Left ventricle myocardium inferior (tissue), 1 donor: ENCODE measurements at regions not wholly inside any gene's neighbourhood (a gene's known extent, or its start where the extent isn't known, plus 50 kb on each side); places are given as distances from the start of the nearest gene placed in this dataset.
"Not testable (repeated sequence)": the region's sequence is repeated elsewhere in the genome, so short reads cannot be mapped to it uniquely, and the experiment has no call there.

ENCODE experiments used
- DNase-seq: peaks from one replicate; pipeline ENCODE4 v3.0.0-alpha.2; 2020
- H3K27ac ChIP-seq: fragments of 200-600 bp; replicated peaks from 2 replicates; pipeline ENCODE4 v1.8.0; 2021
- H3K27me3 ChIP-seq: fragments of 200-600 bp; 2 replicates; pipeline ENCODE4 v1.8.0; 2021; ENCODE audit warnings: low read depth
- H3K36me3 ChIP-seq: fragments of 200-600 bp; 2 replicates; pipeline ENCODE4 v1.8.0; 2021
- H3K4me1 ChIP-seq: fragments of 200-600 bp; 2 replicates; pipeline ENCODE4 v1.8.0; 2021
- H3K4me3 ChIP-seq: fragments of 200-600 bp; 2 replicates; pipeline ENCODE4 v1.8.0; 2021; ENCODE audit warnings: mild to moderate bottlenecking, moderate library complexity
- H3K9me3 ChIP-seq: fragments of 200-600 bp; replicated peaks from 2 replicates; pipeline ENCODE4 v1.8.0; 2021
- CTCF ChIP-seq: fragments of 200-600 bp; IDR thresholded peaks from 2 replicates; pipeline ENCODE4 v1.8.0; 2021; ENCODE audit warnings: antibody characterized with exemption, mild to moderate bottlenecking, borderline replicate concordance
- intact Hi-C: fragments of 100-400 bp; cut with micrococcal nuclease; formaldehyde crosslinking; loops from one replicate; pipeline ENCODE4 v1.11.0; 2022
- donor health status: DM: no; HTN: yes; CAD: no; lungs with severe emphysema.

- Histone ChIP-seq H3K36me3 (no peaks in the 10 kb centered on the region), H3K9me3 (no peaks in the 10 kb centered on the region), H3K4me3 (no peak overlapping the region), H3K27me3 (no peaks in the 10 kb centered on the region), H3K27ac (no peak overlapping the region), H3K4me1 (peaks cover 9% of the 10 kb centered on the region)
- intact Hi-C loops = no loop called here
- TF ChIP-seq CTCF = no peak
- DNase-seq = no peak
Measured at GRCh38 chr7:29657288-29657687, 93.7 kb downstream of the PRR15 start.

- Histone ChIP-seq H3K36me3 (no peaks in the 10 kb centered on the region), H3K27me3 (no peaks in the 10 kb centered on the region), H3K9me3 (no peaks in the 10 kb centered on the region), H3K4me1 (peaks cover 4% of the 10 kb centered on the region), H3K27ac (no peak overlapping the region), H3K4me3 (no peak overlapping the region)
- TF ChIP-seq CTCF = no peak
- no peak for DNase-seq
- intact Hi-C loops = no loop called here
Measured at GRCh38 chr7:29657856-29658255, 94.2 kb downstream of the PRR15 start.

GRCh38 chr7:29659213-29659612, 95.6 kb downstream of the PRR15 start:
- H3K4me1 ChIP-seq, H3K27me3 ChIP-seq, H3K4me3 ChIP-seq, H3K27ac ChIP-seq, intact Hi-C loops, DNase-seq, H3K36me3 ChIP-seq, H3K9me3 ChIP-seq: not testable (repeated sequence)

- H3K36me3 ChIP-seq, H3K9me3 ChIP-seq, H3K27ac ChIP-seq, H3K4me1 ChIP-seq, intact Hi-C loops, DNase-seq, H3K27me3 ChIP-seq, H3K4me3 ChIP-seq: not testable (repeated sequence)
Measured at GRCh38 chr7:29662899-29663298, 99.3 kb downstream of the PRR15 start.

- DNase-seq, H3K27me3 ChIP-seq, H3K4me1 ChIP-seq, H3K36me3 ChIP-seq, H3K9me3 ChIP-seq, H3K27ac ChIP-seq, H3K4me3 ChIP-seq, intact Hi-C loops: not testable (repeated sequence)
Measured at GRCh38 chr7:29664999-29665398, 101.4 kb downstream of the PRR15 start.

GRCh38 chr7:29667096-29667669, 103.5 kb downstream of the PRR15 start:
- DNase-seq, H3K4me3 ChIP-seq, intact Hi-C loops, H3K36me3 ChIP-seq, H3K4me1 ChIP-seq, H3K9me3 ChIP-seq, H3K27me3 ChIP-seq, H3K27ac ChIP-seq: not testable (repeated sequence)

- H3K27ac ChIP-seq, DNase-seq, H3K27me3 ChIP-seq, H3K4me3 ChIP-seq, H3K4me1 ChIP-seq, H3K9me3 ChIP-seq, H3K36me3 ChIP-seq, intact Hi-C loops: not testable (repeated sequence)
Measured at GRCh38 chr7:29671286-29671685, 107.7 kb downstream of the PRR15 start.

GRCh38 chr7:29673635-29674034, 110.0 kb downstream of the PRR15 start:
- H3K4me3 ChIP-seq, H3K36me3 ChIP-seq, H3K4me1 ChIP-seq, H3K27me3 ChIP-seq, H3K27ac ChIP-seq, H3K9me3 ChIP-seq, DNase-seq, intact Hi-C loops: not testable (repeated sequence)

- DNase-seq, intact Hi-C loops: not testable (repeated sequence)
Measured at GRCh38 chr7:29674626-29675025, 111.0 kb downstream of the PRR15 start.

GRCh38 chr7:29677254-29677653, 113.6 kb downstream of the PRR15 start:
- intact Hi-C loops, H3K9me3 ChIP-seq, DNase-seq, H3K4me1 ChIP-seq, H3K27ac ChIP-seq, H3K4me3 ChIP-seq, H3K27me3 ChIP-seq, H3K36me3 ChIP-seq: not testable (repeated sequence)

More at GRCh38 chr7:29674626-29675025, 111.0 kb downstream of the PRR15 start:
- not testable (repeated sequence) for H3K4me3 ChIP-seq, H3K27me3 ChIP-seq, H3K36me3 ChIP-seq, H3K9me3 ChIP-seq, H3K27ac ChIP-seq, H3K4me1 ChIP-seq

GRCh38 chr7:29679963-29680362, 116.3 kb downstream of the PRR15 start:
- intact Hi-C loops, H3K9me3 ChIP-seq: not testable (repeated sequence)

GRCh38 chr7:29680601-29681000, 117.0 kb downstream of the PRR15 start:
- intact Hi-C loops, H3K36me3 ChIP-seq, H3K4me3 ChIP-seq, DNase-seq, H3K27me3 ChIP-seq, H3K9me3 ChIP-seq, H3K27ac ChIP-seq: not testable (repeated sequence)
- peaks cover 32% of the 10 kb centered on the region for H3K4me1 ChIP-seq

More at GRCh38 chr7:29679963-29680362, 116.3 kb downstream of the PRR15 start:
- H3K27ac ChIP-seq, H3K4me3 ChIP-seq, DNase-seq, H3K27me3 ChIP-seq, H3K36me3 ChIP-seq: not testable (repeated sequence)
- peaks cover 28% of the 10 kb centered on the region for H3K4me1 ChIP-seq
